Mesendoderm (in vitro differentiated cells): ENCODE measurements at regions not wholly inside any gene's neighbourhood (a gene's known extent, or its start where the extent isn't known, plus 50 kb on each side); places are given as distances from the start of the nearest gene placed in this dataset.
A peak's percentile ranks its signal among the peaks of the same experiment; 100 is the strongest.
"Not testable (repeated sequence)": the region's sequence is repeated elsewhere in the genome, so short reads cannot be mapped to it uniquely, and the experiment has no call there.

Experiments used
- DNase-seq: peaks from one replicate; pipeline ENCODE4 v3.0.0; 2013
- H2AK5ac ChIP-seq: 2 replicates; pipeline ENCODE4 v1.6.1; 2013; ENCODE audit warnings: low read length, inconsistent platforms
- H2BK120ac ChIP-seq: 2 replicates; pipeline ENCODE4 v1.6.1; 2013; ENCODE audit warnings: low read depth, mild to moderate bottlenecking, low read length, moderate library complexity, mixed read lengths
- H2BK15ac ChIP-seq: replicated peaks from 2 replicates; pipeline ENCODE4 v1.6.1; 2013; ENCODE audit warnings: low read depth, mild to moderate bottlenecking, moderate library complexity
- H2BK5ac ChIP-seq: 2 replicates; pipeline ENCODE4 v1.6.1; 2013; ENCODE audit warnings: low read length, inconsistent platforms
- H3K18ac ChIP-seq: 2 replicates; pipeline ENCODE4 v1.6.1; 2013; ENCODE audit warnings: mild to moderate bottlenecking, low read length, mixed read lengths
- H3K23ac ChIP-seq: one replicate; pipeline ENCODE4 v1.6.1; 2013; ENCODE audit warnings: low read length
- H3K27ac ChIP-seq: 2 replicates; pipeline ENCODE4 v1.5.1; 2013; ENCODE audit warnings: low read depth, mild to moderate bottlenecking, inconsistent platforms, low read length, moderate library complexity
- H3K27me3 ChIP-seq: 2 replicates; pipeline ENCODE4 v1.6.1; 2013; ENCODE audit warnings: low read length, control low read depth, mild to moderate bottlenecking, inconsistent platforms; ENCODE audit not compliant: insufficient read depth, poor library complexity
- H3K36me3 ChIP-seq: 2 replicates; pipeline ENCODE4 v1.6.1; 2013; ENCODE audit warnings: low read length, inconsistent platforms; ENCODE audit not compliant: control insufficient read depth, insufficient read depth
- H3K4ac ChIP-seq: one replicate; pipeline ENCODE4 v1.6.1; 2013; ENCODE audit warnings: low read depth, mild to moderate bottlenecking, low read length, moderate library complexity
- H3K4me1 ChIP-seq: 2 replicates; pipeline ENCODE4 v1.6.1; 2013; ENCODE audit warnings: low read depth, low read length, inconsistent platforms; ENCODE audit not compliant: control insufficient read depth
- H3K4me2 ChIP-seq: 2 replicates; pipeline ENCODE4 v1.6.1; 2013; ENCODE audit warnings: low read length
- H3K4me3 ChIP-seq: 2 replicates; pipeline ENCODE4 v1.5.1; 2013; ENCODE audit warnings: mild to moderate bottlenecking, low read length
- H3K56ac ChIP-seq: one replicate; pipeline ENCODE4 v1.6.1; 2013; ENCODE audit warnings: low read length
- H3K79me1 ChIP-seq: 2 replicates; pipeline ENCODE4 v1.6.1; 2013; ENCODE audit warnings: low read length, inconsistent platforms
- H3K79me2 ChIP-seq: 2 replicates; pipeline ENCODE4 v1.6.1; 2013; ENCODE audit warnings: mild to moderate bottlenecking, low read length; ENCODE audit not compliant: control insufficient read depth, insufficient read depth
- H3K9ac ChIP-seq: 2 replicates; pipeline ENCODE4 v1.6.1; 2013; ENCODE audit warnings: low read length, inconsistent platforms
- H4K5ac ChIP-seq: one replicate; pipeline ENCODE4 v1.6.1; 2013; ENCODE audit warnings: low read length
- H4K8ac ChIP-seq: one replicate; pipeline ENCODE4 v1.6.1; 2013; ENCODE audit warnings: low read depth, mild to moderate bottlenecking, control low read depth, low read length, moderate library complexity
- WGBS: extraction: QIAGEN DNeasy Blood & Tissue Kit; methylation state at CpG from one replicate; pipeline ENCODE4 v1.1.7; 2013; ENCODE audit warnings: low lambda C conversion rate, missing lambda C conversion rate; ENCODE audit not compliant: insufficient coverage; ENCODE audit errors: extremely low coverage; 5-methylcytosine and 5-hydroxymethylcytosine counted together

GRCh38 chr16:6751191-6751590 lies 581.5 kb upstream of the RBFOX1 start:
- no peak overlapping the region for H2BK5ac ChIP-seq
- H2AK5ac ChIP-seq: no peak overlapping the region
- H4K8ac ChIP-seq: no peak overlapping the region
- no peak overlapping the region for H3K9ac ChIP-seq
- no peak overlapping the region for H2BK120ac ChIP-seq
- no peak overlapping the region for H3K4me2 ChIP-seq
- no peak for DNase-seq
- no peak overlapping the region for H3K56ac ChIP-seq
- no peaks in the 10 kb centered on the region for H3K79me1 ChIP-seq
- no peak overlapping the region for H3K27ac ChIP-seq
- no peak overlapping the region for H2BK15ac ChIP-seq
- no peak overlapping the region for H3K4me3 ChIP-seq
- no peak overlapping the region for H3K23ac ChIP-seq
- H3K18ac ChIP-seq: no peak overlapping the region
- no peaks in the 10 kb centered on the region for H3K4me1 ChIP-seq
- WGBS: no CpG with 5 or more reads among the region's 1 CpG
- no peaks in the 10 kb centered on the region for H3K36me3 ChIP-seq
- H3K79me2 ChIP-seq: no peaks in the 10 kb centered on the region
- H3K27me3 ChIP-seq: no peaks in the 10 kb centered on the region
- no peak overlapping the region for H4K5ac ChIP-seq
- no peak overlapping the region for H3K4ac ChIP-seq

GRCh38 chr16:6749698-6750097 lies 582.9 kb upstream of the RBFOX1 start:
- no peaks in the 10 kb centered on the region for H3K36me3 ChIP-seq
- no peaks in the 10 kb centered on the region for H3K79me1 ChIP-seq
- H2BK120ac ChIP-seq: no peak overlapping the region
- H3K4me2 ChIP-seq: no peak overlapping the region
- H3K4me1 ChIP-seq: no peaks in the 10 kb centered on the region
- H3K79me2 ChIP-seq: no peaks in the 10 kb centered on the region
- no peak overlapping the region for H3K27ac ChIP-seq
- H2BK15ac ChIP-seq: no peak overlapping the region
- no peak overlapping the region for H4K8ac ChIP-seq
- H3K56ac ChIP-seq: no peak overlapping the region
- H2BK5ac ChIP-seq: no peak overlapping the region
- DNase-seq: no peak
- H3K27me3 ChIP-seq: no peaks in the 10 kb centered on the region
- H3K9ac ChIP-seq: no peak overlapping the region
- H2AK5ac ChIP-seq: no peak overlapping the region
- H4K5ac ChIP-seq: no peak overlapping the region
- whole genome bisulfite sequencing: no CpG with 5 or more reads among the region's 4 CpGs
- H3K4ac ChIP-seq: no peak overlapping the region
- no peak overlapping the region for H3K23ac ChIP-seq
- no peak overlapping the region for H3K18ac ChIP-seq
- H3K4me3 ChIP-seq: no peak overlapping the region

GRCh38 chr16:6736302-6736701 lies 596.3 kb upstream of the RBFOX1 start:
- not testable (repeated sequence) for H3K4me2 ChIP-seq, H3K56ac ChIP-seq, H4K5ac ChIP-seq, H3K4me1 ChIP-seq, H2BK120ac ChIP-seq, DNase-seq, H3K36me3 ChIP-seq, H3K79me2 ChIP-seq, H3K4me3 ChIP-seq, H3K79me1 ChIP-seq, H4K8ac ChIP-seq, H2AK5ac ChIP-seq, H2BK5ac ChIP-seq, H2BK15ac ChIP-seq, H3K4ac ChIP-seq, H3K18ac ChIP-seq, H3K27me3 ChIP-seq, H3K23ac ChIP-seq, H3K27ac ChIP-seq, H3K9ac ChIP-seq
- WGBS: no CpG with 5 or more reads among the region's 2 CpGs

- Histone ChIP-seq H3K79me2 (no peaks in the 10 kb centered on the region), H4K5ac (no peak overlapping the region), H2BK15ac (no peak overlapping the region), H3K4me1 (no peaks in the 10 kb centered on the region), H2BK5ac (no peak overlapping the region), H3K27me3 (no peaks in the 10 kb centered on the region), H3K18ac (no peak overlapping the region), H3K4me2 (no peak overlapping the region), H3K79me1 (no peaks in the 10 kb centered on the region), H3K4me3 (no peak overlapping the region), H2BK120ac (no peak overlapping the region), H2AK5ac (no peak overlapping the region), H3K23ac (no peak overlapping the region), H3K4ac (no peak overlapping the region), H4K8ac (no peak overlapping the region), H3K56ac (no peak overlapping the region), H3K27ac (no peak overlapping the region), H3K9ac (no peak overlapping the region), H3K36me3 (no peaks in the 10 kb centered on the region)
- DNase-seq: no peak
- WGBS: no CpG with 5 or more reads among the region's 3 CpGs
Observed at GRCh38 chr16:6735631-6736030, 597.0 kb upstream of the RBFOX1 start.

DNA sequence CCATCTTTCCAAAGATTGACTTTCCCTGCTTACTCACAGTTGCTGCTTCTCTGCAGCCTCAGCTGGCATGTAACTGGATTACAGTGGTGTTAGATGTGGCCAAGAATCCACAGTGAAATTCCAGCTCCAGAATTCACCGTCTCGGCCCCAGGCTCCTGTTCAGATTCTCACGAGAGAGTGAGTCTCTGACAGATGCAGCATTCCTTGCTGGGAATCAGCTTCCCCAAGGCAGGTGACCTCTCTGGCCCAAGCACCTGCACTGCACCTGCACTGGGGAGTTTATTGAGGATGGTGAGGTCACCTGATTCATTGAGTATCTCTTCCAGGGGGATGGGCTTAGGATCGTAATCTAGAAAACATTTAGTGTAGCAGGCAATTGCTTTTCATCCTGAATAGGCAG lies 600.5 kb upstream of the RBFOX1 start:
- H3K27ac ChIP-seq: no peak overlapping the region
- no peaks in the 10 kb centered on the region for H3K27me3 ChIP-seq
- no peak overlapping the region for H2AK5ac ChIP-seq
- H3K18ac ChIP-seq: no peak overlapping the region
- no peak overlapping the region for H2BK15ac ChIP-seq
- no peak overlapping the region for H4K5ac ChIP-seq
- H3K79me2 ChIP-seq: no peaks in the 10 kb centered on the region
- peak; percentile 17 for DNase-seq
- H4K8ac ChIP-seq: no peak overlapping the region
- H3K4me1 ChIP-seq: no peaks in the 10 kb centered on the region
- H3K36me3 ChIP-seq: no peaks in the 10 kb centered on the region
- H2BK5ac ChIP-seq: no peak overlapping the region
- WGBS: no CpG with 5 or more reads among the region's 4 CpGs
- H3K79me1 ChIP-seq: no peaks in the 10 kb centered on the region
- no peak overlapping the region for H3K56ac ChIP-seq
- H3K4ac ChIP-seq: no peak overlapping the region
- no peak overlapping the region for H2BK120ac ChIP-seq
- H3K4me2 ChIP-seq: no peak overlapping the region
- no peak overlapping the region for H3K23ac ChIP-seq
- H3K4me3 ChIP-seq: no peak overlapping the region
- no peak overlapping the region for H3K9ac ChIP-seq

- DNase-seq: no peak
- WGBS: no CpG with 5 or more reads among the region's 3 CpGs
- Histone ChIP-seq H3K4me2 (no peak overlapping the region), H3K18ac (no peak overlapping the region), H3K4me1 (no peaks in the 10 kb centered on the region), H2BK15ac (no peak overlapping the region), H3K56ac (no peak overlapping the region), H3K27me3 (no peaks in the 10 kb centered on the region), H3K27ac (no peak overlapping the region), H3K4me3 (no peak overlapping the region), H2BK5ac (no peak overlapping the region), H3K23ac (no peak overlapping the region), H4K8ac (no peak overlapping the region), H3K4ac (no peak overlapping the region), H2AK5ac (no peak overlapping the region), H2BK120ac (no peak overlapping the region), H4K5ac (no peak overlapping the region), H3K79me2 (no peaks in the 10 kb centered on the region), H3K36me3 (no peaks in the 10 kb centered on the region), H3K9ac (no peak overlapping the region), H3K79me1 (no peaks in the 10 kb centered on the region)
Observed at GRCh38 chr16:6728381-6728780, 604.3 kb upstream of the RBFOX1 start.
